Activated CD8-positive, alpha-beta T cell treated with anti-CD3 and anti-CD28 coated beads, Interleukin-2, amount 10 ng/mL, durations not matched to agents 7 days and 5 days (primary cell): ENCODE measurements at regions not wholly inside any gene's neighbourhood (a gene's known extent, or its start where the extent isn't known, plus 50 kb on each side); places are given as distances from the start of the nearest gene placed in this dataset.

Experiments used
- ATAC-seq: fragments of 150-1000 bp; cut with Tn5 transposase; one replicate; pipeline ENCODE4 v1.10.0; 2021; ENCODE audit warnings: moderate library complexity
- CTCF ChIA-PET: fragments of 350-600 bp; sonication (Branson Sonifier 250); formaldehyde crosslinking; loops from one replicate; lab custom pipeline; 2021; ENCODE audit warnings: antibody characterized with exemption; lab: Charles Lee
- POLR2A ChIA-PET: fragments of 350-600 bp; sonication (Branson Sonifier 250); formaldehyde crosslinking; loops from one replicate; lab custom pipeline; 2021; ENCODE audit warnings: antibody characterized with exemption; lab: Charles Lee
- DNase-seq: peaks from one replicate; pipeline ENCODE4 v3.0.0-alpha.2; 2020
- H3K27ac Mint-ChIP-seq: one replicate; pipeline ENCODE4 v1.8.0; 2021; ENCODE audit warnings: mild to moderate bottlenecking, mixed read lengths
- H3K27me3 Mint-ChIP-seq: one replicate; pipeline ENCODE4 v1.8.0; 2021; ENCODE audit warnings: low read depth, mixed read lengths
- H3K36me3 Mint-ChIP-seq: one replicate; pipeline ENCODE4 v1.8.0; 2021; ENCODE audit warnings: low read depth, mixed read lengths
- H3K4me1 Mint-ChIP-seq: one replicate; pipeline ENCODE4 v1.8.0; 2021; ENCODE audit warnings: low read depth, mixed read lengths
- H3K4me3 Mint-ChIP-seq: one replicate; pipeline ENCODE4 v1.8.0; 2021; ENCODE audit warnings: mild to moderate bottlenecking, mixed read lengths
- H3K9me3 Mint-ChIP-seq: one replicate; pipeline ENCODE4 v1.8.0; 2022; ENCODE audit warnings: mixed read lengths; ENCODE audit not compliant: insufficient read depth

GRCh38 chr4:104905065-104905464 lies 241.6 kb upstream of the TET2 start:
- H3K36me3 Mint-ChIP-seq = no peaks in the 10 kb centered on the region
- no peaks in the 10 kb centered on the region for H3K9me3 Mint-ChIP-seq
- H3K4me3 Mint-ChIP-seq = no peak overlapping the region
- CTCF ChIA-PET = interaction anchor here (1.5 to 1.7 kb wide), 2 partner anchors 44 to 236 kb away, joined by 3 to 8 read pairs; no protein-coding TSS in a partner anchor
- H3K27me3 Mint-ChIP-seq = peaks cover 9% of the 10 kb centered on the region
- no peak for ATAC-seq
- POLR2A ChIA-PET = no interaction called here
- H3K4me1 Mint-ChIP-seq = peaks cover 6% of the 10 kb centered on the region
- no peak overlapping the region for H3K27ac Mint-ChIP-seq
- no peak for DNase-seq

GRCh38 chr4:104905546-104905945 lies 241.1 kb upstream of the TET2 start:
- ChIA-PET CTCF (interaction anchor here (1.1 to 1.7 kb wide), 3 partner anchors 10 to 235 kb away, joined by 3 to 8 read pairs (median 4); no protein-coding TSS in a partner anchor), POLR2A (no interaction called here)
- Mint-ChIP-seq H3K36me3 (no peaks in the 10 kb centered on the region), H3K4me1 (peaks cover 6% of the 10 kb centered on the region), H3K9me3 (no peaks in the 10 kb centered on the region), H3K27me3 (peaks cover 9% of the 10 kb centered on the region), H3K27ac (no peak overlapping the region), H3K4me3 (no peak overlapping the region)
- no peak for DNase-seq
- no peak for ATAC-seq

- Mint-ChIP-seq H3K27ac (no peak overlapping the region), H3K4me1 (peaks cover 6% of the 10 kb centered on the region)
- POLR2A ChIA-PET = no interaction called here
These were observed 240.4 kb upstream of the TET2 start for GRCh38 chr4:104906276-104906675.

GRCh38 chr4:104907074-104907649 lies 239.5 kb upstream of the TET2 start:
- H3K27me3 Mint-ChIP-seq = peaks cover 9% of the 10 kb centered on the region
- no peaks in the 10 kb centered on the region for H3K9me3 Mint-ChIP-seq
- CTCF ChIA-PET = interaction anchor here (1.7 kb wide), 1 partner anchor 46 kb away, joined by 8 read pairs; no protein-coding TSS in a partner anchor
- H3K36me3 Mint-ChIP-seq = no peaks in the 10 kb centered on the region
- no peak for DNase-seq
- no peak overlapping the region for H3K27ac Mint-ChIP-seq
- no peak for ATAC-seq
- POLR2A ChIA-PET = no interaction called here
- no peak overlapping the region for H3K4me3 Mint-ChIP-seq
- H3K4me1 Mint-ChIP-seq = peaks cover under 1% of the 10 kb centered on the region

More at GRCh38 chr4:104906276-104906675, 240.4 kb upstream of the TET2 start:
- DNase-seq (no peak), ATAC-seq (no peak)
- H3K27me3 Mint-ChIP-seq = peaks cover 9% of the 10 kb centered on the region
- H3K36me3 Mint-ChIP-seq = no peaks in the 10 kb centered on the region
- no peak overlapping the region for H3K4me3 Mint-ChIP-seq
- H3K9me3 Mint-ChIP-seq = no peaks in the 10 kb centered on the region
- CTCF ChIA-PET = interaction anchor here (1.1 to 1.7 kb wide), 3 partner anchors 9 to 235 kb away, joined by 3 to 8 read pairs (median 4); no protein-coding TSS in a partner anchor

- POLR2A ChIA-PET = no interaction called here
- Mint-ChIP-seq H3K36me3 (no peaks in the 10 kb centered on the region), H3K4me3 (no peak overlapping the region), H3K9me3 (peaks cover 7% of the 10 kb centered on the region), H3K27me3 (peaks cover 9% of the 10 kb centered on the region), H3K27ac (no peak overlapping the region), H3K4me1 (no peaks in the 10 kb centered on the region)
- ATAC-seq = no peak
- CTCF ChIA-PET = no interaction called here
- no peak for DNase-seq
These were observed 238.7 kb upstream of the TET2 start for GRCh38 chr4:104907991-104908390.

GRCh38 chr4:104909376-104909775 lies 237.3 kb upstream of the TET2 start:
- Mint-ChIP-seq H3K36me3 (no peaks in the 10 kb centered on the region), H3K27ac (no peak overlapping the region), H3K27me3 (peaks cover 9% of the 10 kb centered on the region), H3K9me3 (peaks cover 7% of the 10 kb centered on the region), H3K4me3 (no peak overlapping the region), H3K4me1 (no peaks in the 10 kb centered on the region)
- no peak for ATAC-seq
- CTCF ChIA-PET = no interaction called here
- POLR2A ChIA-PET = no interaction called here
- no peak for DNase-seq

- POLR2A ChIA-PET = no interaction called here
- no peak for DNase-seq
- Mint-ChIP-seq H3K4me3 (no peak overlapping the region), H3K9me3 (peaks cover 7% of the 10 kb centered on the region), H3K27me3 (peaks cover 2% of the 10 kb centered on the region), H3K36me3 (no peaks in the 10 kb centered on the region), H3K4me1 (no peaks in the 10 kb centered on the region), H3K27ac (no peak overlapping the region)
- CTCF ChIA-PET = interaction anchor here (1.1 kb wide), 1 partner anchor 12 kb away, joined by 3 read pairs; no protein-coding TSS in a partner anchor
- no peak for ATAC-seq
These were observed 234.2 kb upstream of the TET2 start for GRCh38 chr4:104912518-104912917.

- H3K9me3 Mint-ChIP-seq = peaks cover 7% of the 10 kb centered on the region
- ATAC-seq (no peak), DNase-seq (no peak)
- CTCF ChIA-PET = interaction anchor here (0.6 to 1.3 kb wide), 3 partner anchors 9 to 172 kb away, joined by 3 to 4 read pairs (median 4); no protein-coding TSS in a partner anchor
- peaks cover 11% of the 10 kb centered on the region for H3K4me1 Mint-ChIP-seq
- no peak overlapping the region for H3K4me3 Mint-ChIP-seq
- POLR2A ChIA-PET = no interaction called here
- no peaks in the 10 kb centered on the region for H3K27me3 Mint-ChIP-seq
- no peaks in the 10 kb centered on the region for H3K36me3 Mint-ChIP-seq
- H3K27ac Mint-ChIP-seq = no peak overlapping the region
These were observed 231.3 kb upstream of the TET2 start for GRCh38 chr4:104915373-104915772.

- H3K27ac Mint-ChIP-seq = no peak overlapping the region
- no peaks in the 10 kb centered on the region for H3K36me3 Mint-ChIP-seq
- no peaks in the 10 kb centered on the region for H3K27me3 Mint-ChIP-seq
- CTCF ChIA-PET = interaction anchor here (1.3 kb wide), 1 partner anchor 10 kb away, joined by 4 read pairs; no protein-coding TSS in a partner anchor
- no peak overlapping the region for H3K4me3 Mint-ChIP-seq
- ATAC-seq (no peak), DNase-seq (no peak)
- peaks cover 12% of the 10 kb centered on the region for H3K4me1 Mint-ChIP-seq
- POLR2A ChIA-PET = no interaction called here
- peaks cover 7% of the 10 kb centered on the region for H3K9me3 Mint-ChIP-seq
These were observed 230.8 kb upstream of the TET2 start for GRCh38 chr4:104915864-104916263.

GRCh38 chr4:104919406-104919805 lies 227.3 kb upstream of the TET2 start:
- DNase-seq (no peak), ATAC-seq (no peak)
- Mint-ChIP-seq H3K9me3 (no peaks in the 10 kb centered on the region), H3K36me3 (no peaks in the 10 kb centered on the region), H3K27me3 (no peaks in the 10 kb centered on the region), H3K4me1 (peaks cover 12% of the 10 kb centered on the region), H3K27ac (no peak overlapping the region), H3K4me3 (no peak overlapping the region)
- ChIA-PET POLR2A (no interaction called here), CTCF (interaction anchor here (1.8 kb wide), 1 partner anchor 12 kb away, joined by 6 read pairs; no protein-coding TSS in a partner anchor)

- peaks cover 54% of the 10 kb centered on the region for H3K4me1 Mint-ChIP-seq
- CTCF ChIA-PET = interaction anchor here (1.1 to 3.8 kb wide), 7 partner anchors 10 to 544 kb away, joined by 5 to 15 read pairs (median 10); partner anchors contain the start of gene PPA2
- peaks cover 36% of the 10 kb centered on the region for H3K9me3 Mint-ChIP-seq
- peaks cover 48% of the 10 kb centered on the region for H3K36me3 Mint-ChIP-seq
- H3K27me3 Mint-ChIP-seq = no peaks in the 10 kb centered on the region
- POLR2A ChIA-PET = interaction anchor here (0.7 to 1.5 kb wide), 2 partner anchors 217 to 531 kb away, joined by 3 to 6 read pairs; partner anchors contain the start of gene TET2
- no peak for DNase-seq
- no peak for ATAC-seq
- no peak overlapping the region for H3K4me3 Mint-ChIP-seq
- H3K27ac Mint-ChIP-seq = peak overlapping the region; percentile 88
These were observed 216.4 kb upstream of the TET2 start for GRCh38 chr4:104930298-104930697.
